ENCODE measurements at regions not wholly inside any gene's neighbourhood (a gene's known extent, or its start where the extent isn't known, plus 50 kb on each side); places are given as distances from the start of the nearest gene placed in this dataset.

DNA sequence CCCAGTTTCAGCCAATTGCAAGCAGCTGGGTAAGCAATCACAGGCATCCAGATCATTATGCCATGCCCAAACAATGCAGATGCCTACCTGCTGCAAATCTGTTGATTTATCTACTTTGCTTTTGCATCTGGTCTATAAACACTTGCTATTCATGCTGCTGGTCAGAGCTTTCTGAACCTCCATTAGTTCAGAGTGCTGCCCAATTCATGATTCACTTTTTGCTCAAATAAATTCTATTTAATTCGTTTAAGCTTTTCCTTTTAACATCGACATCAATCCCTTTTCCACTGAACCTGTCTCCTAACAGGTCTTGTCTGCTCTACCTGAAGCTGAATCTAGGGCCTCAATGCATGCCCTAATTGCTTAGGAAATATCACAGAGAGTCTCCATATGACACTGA is 99.4 kb upstream of the C1orf87 start:
- H2BK12ac ChIP-seq (ENCODE audit: low read length): no peak overlapping the region
- 100% methylated on average over 2 of the region's 2 CpGs for WGBS, 2 donors (ENCODE audit: extremely low coverage in 2 of 2, insufficient read length in 2 of 2, insufficient replicate concordance in 1 of 2)
- no peak overlapping the region for H3K9ac ChIP-seq (ENCODE audit: low read depth, low read length, poor library complexity)

DNA sequence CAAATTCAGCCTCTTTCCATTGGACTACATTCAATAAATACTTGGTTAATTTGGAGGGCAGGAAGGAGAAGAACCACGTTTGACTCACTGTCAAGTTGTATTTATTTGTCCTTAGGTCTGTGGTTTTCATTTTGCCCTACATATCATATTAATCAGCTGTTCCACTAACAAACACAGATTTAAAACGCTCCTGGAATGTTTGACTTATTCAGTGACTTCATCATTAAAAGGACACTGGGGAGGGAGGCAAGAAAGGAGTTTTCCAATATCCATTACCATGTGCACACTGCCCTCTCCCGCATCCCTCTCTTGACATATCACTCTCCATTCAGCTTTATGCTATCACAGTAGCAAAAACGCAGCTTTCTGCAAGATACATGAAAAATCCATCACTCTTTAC is 98.2 kb upstream of the C1orf87 start:
- Histone ChIP-seq H2AFZ (ENCODE audit: low read length) (no peak overlapping the region), H2AK5ac (ENCODE audit: low read depth, low read length) (no peak overlapping the region), H3K79me1 (ENCODE audit: low read depth, low read length) (no peaks in the 10 kb centered on the region), H3K14ac (ENCODE audit: low read length) (no peak overlapping the region), H3K9ac (ENCODE audit: low read depth, low read length, poor library complexity) (no peak overlapping the region), H2BK12ac (ENCODE audit: low read length) (no peak overlapping the region), H3K18ac (ENCODE audit: low read length) (no peak overlapping the region), H3K36me3 (replicated peaks in 1 of 2; ENCODE audit: control insufficient read depth in 2 of 2, insufficient read depth in 2 of 2, low read length in 2 of 2) (no peaks in the 10 kb centered on the region), H2BK15ac (ENCODE audit: low read length) (no peak overlapping the region), H3K9me3 (replicated peaks in 1 of 2; ENCODE audit: control insufficient read depth in 2 of 2, insufficient read depth in 1 of 2, low read depth in 1 of 2, low read length in 2 of 2) (no peaks in the 10 kb centered on the region), H3K4me3 (ENCODE audit: low read length in 2 of 2) (no peak overlapping the region), H3K27me3 (ENCODE audit: control insufficient read depth in 3 of 3, insufficient read depth in 3 of 3, low read depth in 1 of 3, low read length in 3 of 3) (no peaks in the 10 kb centered on the region), H4K8ac (ENCODE audit: low read depth, low read length) (no peak overlapping the region), H4K91ac (ENCODE audit: low read depth, low read length, poor library complexity) (no peak overlapping the region), H2BK120ac (ENCODE audit: low read depth, low read length) (no peak overlapping the region), H3K4me1 (ENCODE audit: control insufficient read depth in 2 of 2, insufficient read depth in 1 of 2, low read depth in 1 of 2, low read length in 2 of 2) (no peaks in the 10 kb centered on the region), H3K4me2 (ENCODE audit: insufficient read depth, low read length, poor library complexity, severe bottlenecking) (no peak overlapping the region), H2BK5ac (ENCODE audit: low read length) (no peak overlapping the region), H3K23ac (ENCODE audit: low read depth, low read length, poor library complexity) (no peak overlapping the region), H3K27ac (replicated peaks; ENCODE audit: low read length) (no peak overlapping the region), H3K4ac (ENCODE audit: low read length) (no peak overlapping the region)
- no CpG with 5 or more reads among the region's 4 CpGs for WGBS, 2 donors (ENCODE audit: extremely low coverage in 2 of 2, insufficient read length in 2 of 2, insufficient replicate concordance in 1 of 2)
- DNase-seq (ENCODE audit: low spot score): no peak

More for the DNA sequence above, 99.4 kb upstream of the C1orf87 start:
- Histone ChIP-seq H3K4ac (ENCODE audit: low read length) (no peak overlapping the region), H3K79me1 (ENCODE audit: low read depth, low read length) (no peaks in the 10 kb centered on the region), H4K91ac (ENCODE audit: low read depth, low read length, poor library complexity) (no peak overlapping the region), H2AK5ac (ENCODE audit: low read depth, low read length) (no peak overlapping the region), H3K4me3 (ENCODE audit: low read length in 2 of 2) (no peak overlapping the region), H3K4me2 (ENCODE audit: insufficient read depth, low read length, poor library complexity, severe bottlenecking) (no peak overlapping the region), H2BK15ac (ENCODE audit: low read length) (no peak overlapping the region), H3K14ac (ENCODE audit: low read length) (no peak overlapping the region), H3K36me3 (replicated peaks in 1 of 2; ENCODE audit: control insufficient read depth in 2 of 2, insufficient read depth in 2 of 2, low read length in 2 of 2) (no peaks in the 10 kb centered on the region), H2BK120ac (ENCODE audit: low read depth, low read length) (no peak overlapping the region), H2BK5ac (ENCODE audit: low read length) (no peak overlapping the region), H3K27ac (replicated peaks; ENCODE audit: low read length) (no peak overlapping the region), H3K27me3 (ENCODE audit: control insufficient read depth in 3 of 3, insufficient read depth in 3 of 3, low read depth in 1 of 3, low read length in 3 of 3) (no peaks in the 10 kb centered on the region), H3K9me3 (replicated peaks in 1 of 2; ENCODE audit: control insufficient read depth in 2 of 2, insufficient read depth in 1 of 2, low read depth in 1 of 2, low read length in 2 of 2) (no peaks in the 10 kb centered on the region), H4K8ac (ENCODE audit: low read depth, low read length) (no peak overlapping the region), H2AFZ (ENCODE audit: low read length) (no peak overlapping the region), H3K23ac (ENCODE audit: low read depth, low read length, poor library complexity) (no peak overlapping the region), H3K18ac (ENCODE audit: low read length) (no peak overlapping the region), H3K4me1 (ENCODE audit: control insufficient read depth in 2 of 2, insufficient read depth in 1 of 2, low read depth in 1 of 2, low read length in 2 of 2) (no peaks in the 10 kb centered on the region)
- DNase-seq (ENCODE audit: low spot score): no peak

- Histone ChIP-seq H2AK5ac (ENCODE audit: low read depth, low read length) (no peak overlapping the region), H3K18ac (ENCODE audit: low read length) (no peak overlapping the region), H3K27ac (replicated peaks; ENCODE audit: low read length) (no peak overlapping the region), H3K9me3 (replicated peaks in 1 of 2; ENCODE audit: control insufficient read depth in 2 of 2, insufficient read depth in 1 of 2, low read depth in 1 of 2, low read length in 2 of 2) (no peaks in the 10 kb centered on the region), H3K27me3 (ENCODE audit: control insufficient read depth in 3 of 3, insufficient read depth in 3 of 3, low read depth in 1 of 3, low read length in 3 of 3) (no peaks in the 10 kb centered on the region), H3K9ac (ENCODE audit: low read depth, low read length, poor library complexity) (no peak overlapping the region), H3K23ac (ENCODE audit: low read depth, low read length, poor library complexity) (no peak overlapping the region), H3K79me1 (ENCODE audit: low read depth, low read length) (no peaks in the 10 kb centered on the region), H2AFZ (ENCODE audit: low read length) (no peak overlapping the region), H3K14ac (ENCODE audit: low read length) (no peak overlapping the region), H3K4me2 (ENCODE audit: insufficient read depth, low read length, poor library complexity, severe bottlenecking) (no peak overlapping the region), H3K4ac (ENCODE audit: low read length) (no peak overlapping the region), H3K36me3 (replicated peaks in 1 of 2; ENCODE audit: control insufficient read depth in 2 of 2, insufficient read depth in 2 of 2, low read length in 2 of 2) (no peaks in the 10 kb centered on the region), H4K91ac (ENCODE audit: low read depth, low read length, poor library complexity) (no peak overlapping the region), H4K8ac (ENCODE audit: low read depth, low read length) (no peak overlapping the region), H2BK15ac (ENCODE audit: low read length) (no peak overlapping the region), H2BK5ac (ENCODE audit: low read length) (no peak overlapping the region), H3K4me1 (ENCODE audit: control insufficient read depth in 2 of 2, insufficient read depth in 1 of 2, low read depth in 1 of 2, low read length in 2 of 2) (no peaks in the 10 kb centered on the region), H3K4me3 (ENCODE audit: low read length in 2 of 2) (no peak overlapping the region), H2BK12ac (ENCODE audit: low read length) (no peak overlapping the region), H2BK120ac (ENCODE audit: low read depth, low read length) (no peak overlapping the region)
- no peak for DNase-seq (ENCODE audit: low spot score)
Measured at GRCh38 chr1:60170709-60171108, 97.1 kb upstream of the C1orf87 start.

GRCh38 chr1:60169206-60169605 is 95.6 kb upstream of the C1orf87 start:
- no peak overlapping the region for H4K91ac ChIP-seq (ENCODE audit: low read depth, low read length, poor library complexity)
- H3K9me3 ChIP-seq (replicated peaks in 1 of 2; ENCODE audit: control insufficient read depth in 2 of 2, insufficient read depth in 1 of 2, low read depth in 1 of 2, low read length in 2 of 2): no peaks in the 10 kb centered on the region
- H2AK5ac ChIP-seq (ENCODE audit: low read depth, low read length): no peak overlapping the region
- DNase-seq (ENCODE audit: low spot score): no peak
- WGBS, 2 donors (ENCODE audit: extremely low coverage in 2 of 2, insufficient read length in 2 of 2, insufficient replicate concordance in 1 of 2): no CpG with 5 or more reads among the region's 2 CpGs
- no peaks in the 10 kb centered on the region for H3K4me1 ChIP-seq (ENCODE audit: control insufficient read depth in 2 of 2, insufficient read depth in 1 of 2, low read depth in 1 of 2, low read length in 2 of 2)
- no peak overlapping the region for H4K8ac ChIP-seq (ENCODE audit: low read depth, low read length)
- H3K14ac ChIP-seq (ENCODE audit: low read length): no peak overlapping the region
- no peak overlapping the region for H3K4me3 ChIP-seq (ENCODE audit: low read length in 2 of 2)
- no peaks in the 10 kb centered on the region for H3K79me1 ChIP-seq (ENCODE audit: low read depth, low read length)
- H3K27me3 ChIP-seq (ENCODE audit: control insufficient read depth in 3 of 3, insufficient read depth in 3 of 3, low read depth in 1 of 3, low read length in 3 of 3): no peaks in the 10 kb centered on the region
- no peaks in the 10 kb centered on the region for H3K36me3 ChIP-seq (replicated peaks in 1 of 2; ENCODE audit: control insufficient read depth in 2 of 2, insufficient read depth in 2 of 2, low read length in 2 of 2)
- no peak overlapping the region for H3K4me2 ChIP-seq (ENCODE audit: insufficient read depth, low read length, poor library complexity, severe bottlenecking)
- no peak overlapping the region for H3K9ac ChIP-seq (ENCODE audit: low read depth, low read length, poor library complexity)
- H2BK15ac ChIP-seq (ENCODE audit: low read length): no peak overlapping the region
- H3K23ac ChIP-seq (ENCODE audit: low read depth, low read length, poor library complexity): no peak overlapping the region
- no peak overlapping the region for H2AFZ ChIP-seq (ENCODE audit: low read length)
- no peak overlapping the region for H3K4ac ChIP-seq (ENCODE audit: low read length)
- no peak overlapping the region for H2BK120ac ChIP-seq (ENCODE audit: low read depth, low read length)
- H3K27ac ChIP-seq (replicated peaks; ENCODE audit: low read length): no peak overlapping the region
- H3K18ac ChIP-seq (ENCODE audit: low read length): no peak overlapping the region
- H2BK12ac ChIP-seq (ENCODE audit: low read length): no peak overlapping the region
- no peak overlapping the region for H2BK5ac ChIP-seq (ENCODE audit: low read length)
